ENCODE measurements at regions not wholly inside any gene's neighbourhood (a gene's known extent, or its start where the extent isn't known, plus 50 kb on each side); places are given as distances from the start of the nearest gene placed in this dataset.
"Not testable (repeated sequence)": the region's sequence is repeated elsewhere in the genome, so short reads cannot be mapped to it uniquely, and the experiment has no call there.

GRCh38 chr3:78344267-78344666 is 1304.4 kb downstream of the ROBO2 start:
- not testable (repeated sequence) for H2BK12ac ChIP-seq (ENCODE audit: low read length in 2 of 2); H4K8ac ChIP-seq (ENCODE audit: low read length); H3K4me1 ChIP-seq (ENCODE audit: control insufficient read depth, insufficient read depth, low read depth, low read length); H4K91ac ChIP-seq (ENCODE audit: low read length); H3K18ac ChIP-seq (ENCODE audit: low read depth in 1 of 2, low read length in 2 of 2); H2BK120ac ChIP-seq (ENCODE audit: low read depth, low read length); H3K27ac ChIP-seq (ENCODE audit: low read length, poor library complexity, severe bottlenecking); H3K14ac ChIP-seq (ENCODE audit: low read length in 2 of 2); H2AFZ ChIP-seq (ENCODE audit: low read depth, low read length); H3K36me3 ChIP-seq (ENCODE audit: control insufficient read depth in 1 of 2, insufficient read depth in 2 of 2, low read depth in 1 of 2, low read length in 2 of 2); DNase-seq; H3K23ac ChIP-seq (ENCODE audit: low read length in 2 of 2); H3K4ac ChIP-seq (ENCODE audit: low read depth in 1 of 2, low read length in 2 of 2); H3K27me3 ChIP-seq (ENCODE audit: control insufficient read depth in 1 of 2, insufficient read depth in 1 of 2, low read length in 2 of 2); H3K9me3 ChIP-seq (ENCODE audit: control insufficient read depth, low read length); H3K4me2 ChIP-seq (ENCODE audit: low read length, poor library complexity, severe bottlenecking); H2BK5ac ChIP-seq (ENCODE audit: low read depth, low read length, poor library complexity, severe bottlenecking); H2AK5ac ChIP-seq (ENCODE audit: low read length, severe bottlenecking); H3K79me1 ChIP-seq (replicated peaks; ENCODE audit: low read length, poor library complexity, severe bottlenecking); H3K9ac ChIP-seq (ENCODE audit: low read length); H3K4me3 ChIP-seq (ENCODE audit: insufficient read depth in 1 of 2, low read depth in 1 of 2, low read length in 2 of 2); H2BK15ac ChIP-seq (ENCODE audit: low read depth, poor library complexity, severe bottlenecking)
- WGBS, result 82% methylated on average over 8 of the region's 10 CpGs

- Histone ChIP-seq H3K27me3 (ENCODE audit: control insufficient read depth in 1 of 2, insufficient read depth in 1 of 2, low read length in 2 of 2) (no peaks in the 10 kb centered on the region), H3K4ac (ENCODE audit: low read depth in 1 of 2, low read length in 2 of 2) (no peak overlapping the region), H2AK5ac (ENCODE audit: low read length, severe bottlenecking) (no peak overlapping the region), H3K4me2 (ENCODE audit: low read length, poor library complexity, severe bottlenecking) (no peak overlapping the region), H3K23ac (ENCODE audit: low read length in 2 of 2) (no peak overlapping the region), H2BK12ac (ENCODE audit: low read length in 2 of 2) (no peak overlapping the region), H3K79me1 (replicated peaks; ENCODE audit: low read length, poor library complexity, severe bottlenecking) (no peaks in the 10 kb centered on the region), H3K14ac (ENCODE audit: low read length in 2 of 2) (no peak overlapping the region), H4K8ac (ENCODE audit: low read length) (no peak overlapping the region), H3K4me3 (ENCODE audit: insufficient read depth in 1 of 2, low read depth in 1 of 2, low read length in 2 of 2) (no peak overlapping the region), H3K27ac (ENCODE audit: low read length, poor library complexity, severe bottlenecking) (no peak overlapping the region), H3K36me3 (ENCODE audit: control insufficient read depth in 1 of 2, insufficient read depth in 2 of 2, low read depth in 1 of 2, low read length in 2 of 2) (no peaks in the 10 kb centered on the region), H2AFZ (ENCODE audit: low read depth, low read length) (no peak overlapping the region), H2BK5ac (ENCODE audit: low read depth, low read length, poor library complexity, severe bottlenecking) (no peak overlapping the region), H3K4me1 (ENCODE audit: control insufficient read depth, insufficient read depth, low read depth, low read length) (peaks cover 1% of the 10 kb centered on the region), H3K9me3 (ENCODE audit: control insufficient read depth, low read length) (no peaks in the 10 kb centered on the region), H3K18ac (ENCODE audit: low read depth in 1 of 2, low read length in 2 of 2) (no peak overlapping the region), H3K9ac (ENCODE audit: low read length) (no peak overlapping the region), H2BK120ac (ENCODE audit: low read depth, low read length) (no peak overlapping the region), H4K91ac (ENCODE audit: low read length) (no peak overlapping the region), H2BK15ac (ENCODE audit: low read depth, poor library complexity, severe bottlenecking) (no peak overlapping the region)
- DNase-seq, result no peak
- 76% methylated on average over 3 of the region's 6 CpGs for WGBS
Measured at GRCh38 chr3:78344918-78345317, 1305.0 kb downstream of the ROBO2 start.

- Histone ChIP-seq H3K79me1 (replicated peaks; ENCODE audit: low read length, poor library complexity, severe bottlenecking) (no peaks in the 10 kb centered on the region), H3K18ac (ENCODE audit: low read depth in 1 of 2, low read length in 2 of 2) (no peak overlapping the region), H3K27ac (ENCODE audit: low read length, poor library complexity, severe bottlenecking) (no peak overlapping the region), H3K36me3 (ENCODE audit: control insufficient read depth in 1 of 2, insufficient read depth in 2 of 2, low read depth in 1 of 2, low read length in 2 of 2) (no peaks in the 10 kb centered on the region), H4K8ac (ENCODE audit: low read length) (no peak overlapping the region), H3K23ac (ENCODE audit: low read length in 2 of 2) (no peak overlapping the region), H2AK5ac (ENCODE audit: low read length, severe bottlenecking) (no peak overlapping the region), H2BK15ac (ENCODE audit: low read depth, poor library complexity, severe bottlenecking) (no peak overlapping the region), H3K9me3 (ENCODE audit: control insufficient read depth, low read length) (no peaks in the 10 kb centered on the region), H3K27me3 (ENCODE audit: control insufficient read depth in 1 of 2, insufficient read depth in 1 of 2, low read length in 2 of 2) (no peaks in the 10 kb centered on the region), H3K14ac (ENCODE audit: low read length in 2 of 2) (no peak overlapping the region), H3K9ac (ENCODE audit: low read length) (no peak overlapping the region), H3K4me2 (ENCODE audit: low read length, poor library complexity, severe bottlenecking) (no peak overlapping the region), H2BK120ac (ENCODE audit: low read depth, low read length) (no peak overlapping the region), H3K4me3 (ENCODE audit: insufficient read depth in 1 of 2, low read depth in 1 of 2, low read length in 2 of 2) (no peak overlapping the region), H3K4ac (ENCODE audit: low read depth in 1 of 2, low read length in 2 of 2) (no peak overlapping the region), H3K4me1 (ENCODE audit: control insufficient read depth, insufficient read depth, low read depth, low read length) (no peaks in the 10 kb centered on the region), H2AFZ (ENCODE audit: low read depth, low read length) (no peak overlapping the region), H2BK5ac (ENCODE audit: low read depth, low read length, poor library complexity, severe bottlenecking) (no peak overlapping the region), H4K91ac (ENCODE audit: low read length) (no peak overlapping the region), H2BK12ac (ENCODE audit: low read length in 2 of 2) (no peak overlapping the region)
- DNase-seq, result no peak
- no CpG with 5 or more reads among the region's 2 CpGs for WGBS
Measured at GRCh38 chr3:78347176-78347575, 1307.3 kb downstream of the ROBO2 start.

- Histone ChIP-seq H2BK120ac (ENCODE audit: low read depth, low read length) (no peak overlapping the region), H3K79me1 (replicated peaks; ENCODE audit: low read length, poor library complexity, severe bottlenecking) (no peaks in the 10 kb centered on the region), H2AK5ac (ENCODE audit: low read length, severe bottlenecking) (no peak overlapping the region), H3K4me3 (ENCODE audit: insufficient read depth in 1 of 2, low read depth in 1 of 2, low read length in 2 of 2) (no peak overlapping the region), H4K91ac (ENCODE audit: low read length) (no peak overlapping the region), H3K27ac (ENCODE audit: low read length, poor library complexity, severe bottlenecking) (no peak overlapping the region), H2BK5ac (ENCODE audit: low read depth, low read length, poor library complexity, severe bottlenecking) (no peak overlapping the region), H3K18ac (ENCODE audit: low read depth in 1 of 2, low read length in 2 of 2) (no peak overlapping the region), H3K23ac (ENCODE audit: low read length in 2 of 2) (no peak overlapping the region), H3K27me3 (ENCODE audit: control insufficient read depth in 1 of 2, insufficient read depth in 1 of 2, low read length in 2 of 2) (no peaks in the 10 kb centered on the region), H2BK15ac (ENCODE audit: low read depth, poor library complexity, severe bottlenecking) (no peak overlapping the region), H3K4me2 (ENCODE audit: low read length, poor library complexity, severe bottlenecking) (no peak overlapping the region), H3K14ac (ENCODE audit: low read length in 2 of 2) (no peak overlapping the region), H4K8ac (ENCODE audit: low read length) (no peak overlapping the region), H2BK12ac (ENCODE audit: low read length in 2 of 2) (no peak overlapping the region), H3K9ac (ENCODE audit: low read length) (no peak overlapping the region), H3K4me1 (ENCODE audit: control insufficient read depth, insufficient read depth, low read depth, low read length) (no peaks in the 10 kb centered on the region), H3K36me3 (ENCODE audit: control insufficient read depth in 1 of 2, insufficient read depth in 2 of 2, low read depth in 1 of 2, low read length in 2 of 2) (no peaks in the 10 kb centered on the region), H3K4ac (ENCODE audit: low read depth in 1 of 2, low read length in 2 of 2) (no peak overlapping the region), H3K9me3 (ENCODE audit: control insufficient read depth, low read length) (no peaks in the 10 kb centered on the region), H2AFZ (ENCODE audit: low read depth, low read length) (no peak overlapping the region)
- WGBS, result 85% methylated on average over 3 of the region's 3 CpGs
- no peak for DNase-seq
Measured at GRCh38 chr3:78348664-78349063, 1308.8 kb downstream of the ROBO2 start.
